ENCODE measurements at regions not wholly inside any gene's neighbourhood (a gene's known extent, or its start where the extent isn't known, plus 50 kb on each side); places are given as distances from the start of the nearest gene placed in this dataset.

- no peak overlapping the region for H3K4me3 ChIP-seq (ENCODE audit: low read length in 3 of 3)
- no peak for DNase-seq
- no peak for FAIRE-seq
- intact Hi-C loops (cut with DNase I), result no loop called here
- no peaks in the 10 kb centered on the region for H3K36me3 ChIP-seq (ENCODE audit: control insufficient read depth in 2 of 3, insufficient read depth in 3 of 3, low read length in 3 of 3)
- no peak for TF ChIP-seq CTCF (IDR thresholded peaks at IDR 0.05; ENCODE audit: borderline replicate concordance, extremely low read depth, insufficient read depth)
- no peaks in the 10 kb centered on the region for H3K4me1 ChIP-seq (ENCODE audit: control insufficient read depth in 2 of 3, insufficient read depth in 2 of 3, low read depth in 1 of 3, low read length in 3 of 3)
- H3K9me3 ChIP-seq (ENCODE audit: control insufficient read depth in 2 of 3, insufficient read depth in 1 of 3, low read length in 3 of 3), result no peaks in the 10 kb centered on the region
- H3K9ac ChIP-seq (ENCODE audit: low read length in 3 of 3), result no peak overlapping the region
- H3K27ac ChIP-seq (ENCODE audit: low read depth in 2 of 2, low read length in 2 of 2), result no peak overlapping the region
- H3K27me3 ChIP-seq (ENCODE audit: control insufficient read depth, insufficient read depth, low read length), result no peaks in the 10 kb centered on the region
These were observed 63.9 kb upstream of the SERPINE2 start for GRCh38 chr2:224102991-224103390.

GRCh38 chr2:224101820-224102630 lies 62.9 kb upstream of the SERPINE2 start:
- DNase-seq (no peak), FAIRE-seq (no peak)
- no peaks in the 10 kb centered on the region for H3K36me3 ChIP-seq (ENCODE audit: control insufficient read depth in 2 of 3, insufficient read depth in 3 of 3, low read length in 3 of 3)
- no peaks in the 10 kb centered on the region for H3K27me3 ChIP-seq (ENCODE audit: control insufficient read depth, insufficient read depth, low read length)
- no peak overlapping the region for H3K4me3 ChIP-seq (ENCODE audit: low read length in 3 of 3)
- H3K27ac ChIP-seq (ENCODE audit: low read depth in 2 of 2, low read length in 2 of 2), result no peak overlapping the region
- no peaks in the 10 kb centered on the region for H3K4me1 ChIP-seq (ENCODE audit: control insufficient read depth in 2 of 3, insufficient read depth in 2 of 3, low read depth in 1 of 3, low read length in 3 of 3)
- intact Hi-C loops (cut with DNase I), result no loop called here
- no peak for TF ChIP-seq CTCF (IDR thresholded peaks at IDR 0.05; ENCODE audit: borderline replicate concordance, extremely low read depth, insufficient read depth)
- no peak overlapping the region for H3K9ac ChIP-seq (ENCODE audit: low read length in 3 of 3)
- no peaks in the 10 kb centered on the region for H3K9me3 ChIP-seq (ENCODE audit: control insufficient read depth in 2 of 3, insufficient read depth in 1 of 3, low read length in 3 of 3)

- TF ChIP-seq CTCF (IDR thresholded peaks at IDR 0.05; ENCODE audit: borderline replicate concordance, extremely low read depth, insufficient read depth), result no peak
- intact Hi-C loops (cut with DNase I), result no loop called here
- no peak overlapping the region for H3K9ac ChIP-seq (ENCODE audit: low read length in 3 of 3)
- FAIRE-seq (no peak), DNase-seq (no peak)
- H3K4me1 ChIP-seq (ENCODE audit: control insufficient read depth in 2 of 3, insufficient read depth in 2 of 3, low read depth in 1 of 3, low read length in 3 of 3), result no peaks in the 10 kb centered on the region
- no peaks in the 10 kb centered on the region for H3K9me3 ChIP-seq (ENCODE audit: control insufficient read depth in 2 of 3, insufficient read depth in 1 of 3, low read length in 3 of 3)
- no peak overlapping the region for H3K27ac ChIP-seq (ENCODE audit: low read depth in 2 of 2, low read length in 2 of 2)
- H3K36me3 ChIP-seq (ENCODE audit: control insufficient read depth in 2 of 3, insufficient read depth in 3 of 3, low read length in 3 of 3), result no peaks in the 10 kb centered on the region
- no peak overlapping the region for H3K4me3 ChIP-seq (ENCODE audit: low read length in 3 of 3)
- no peaks in the 10 kb centered on the region for H3K27me3 ChIP-seq (ENCODE audit: control insufficient read depth, insufficient read depth, low read length)
These were observed 61.0 kb upstream of the SERPINE2 start for GRCh38 chr2:224099861-224100643.

Measured in kidney (tissue), 13 donors.